ENCODE measurements at regions not wholly inside any gene's neighbourhood (a gene's known extent, or its start where the extent isn't known, plus 50 kb on each side); places are given as distances from the start of the nearest gene placed in this dataset.
"Not testable (repeated sequence)": the region's sequence is repeated elsewhere in the genome, so short reads cannot be mapped to it uniquely, and the experiment has no call there.

DNA sequence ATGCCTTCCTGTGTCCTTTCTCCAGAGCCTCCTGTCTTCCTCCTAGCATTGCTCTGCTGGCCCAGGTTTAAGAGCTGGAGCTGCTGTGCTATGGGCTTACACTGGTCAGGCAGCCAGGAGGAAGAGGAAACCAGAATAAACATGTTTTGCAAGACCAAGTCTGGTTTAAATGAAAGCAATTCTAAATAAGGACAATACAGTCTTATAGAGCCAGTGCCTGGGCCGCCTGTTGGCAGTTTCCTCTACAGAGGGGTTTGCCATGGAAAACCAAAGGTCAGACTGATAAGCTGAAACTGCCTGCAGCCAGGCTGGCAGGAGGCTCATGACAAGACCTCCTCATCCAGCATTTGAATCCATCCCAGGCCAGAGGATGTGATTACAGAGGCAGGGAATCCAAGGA lies 92.9 kb upstream of the FGGY start:
- peak; percentile 42 for DNase-seq (ENCODE audit: low spot score)

DNA sequence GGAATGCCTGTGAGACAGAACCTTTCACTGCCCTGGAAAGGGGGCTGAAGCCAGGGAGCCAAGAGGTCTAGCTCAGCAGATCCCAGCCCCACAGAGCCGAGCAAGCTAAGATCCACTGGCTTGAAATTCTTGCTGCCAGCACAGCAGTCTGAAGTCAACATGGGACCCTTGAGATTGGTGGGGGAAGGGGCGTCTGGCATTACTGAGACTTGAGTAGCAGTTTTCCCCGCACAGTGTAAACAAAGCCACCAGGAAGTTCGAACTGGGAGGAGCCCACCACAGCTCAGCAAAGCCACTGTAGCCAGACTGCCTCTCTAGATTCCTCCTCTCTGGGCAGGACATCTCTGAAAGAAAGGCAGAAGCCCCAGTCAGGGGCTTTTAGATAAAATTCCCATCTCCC lies 90.3 kb upstream of the FGGY start:
- not testable (repeated sequence) for DNase-seq (ENCODE audit: low spot score)

DNA sequence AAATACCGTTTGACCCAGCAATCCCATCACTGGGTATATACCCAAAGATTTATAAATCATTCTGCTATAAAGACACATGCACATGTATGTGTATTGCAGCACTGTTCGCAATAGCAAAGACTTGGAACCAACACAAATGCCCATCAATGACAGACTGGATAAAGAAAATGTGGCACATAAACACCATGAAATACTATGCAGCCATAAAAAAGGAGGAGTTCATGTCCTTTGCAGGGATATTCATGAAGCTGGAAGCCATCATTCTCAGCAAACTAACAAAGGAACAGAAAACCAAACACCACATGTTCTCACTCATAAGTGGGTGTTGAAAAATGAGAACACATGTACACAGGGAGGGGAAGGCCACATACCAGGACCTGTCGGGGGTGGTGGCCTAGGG lies 86.5 kb upstream of the FGGY start:
- DNase-seq (ENCODE audit: low spot score): not testable (repeated sequence)

DNA sequence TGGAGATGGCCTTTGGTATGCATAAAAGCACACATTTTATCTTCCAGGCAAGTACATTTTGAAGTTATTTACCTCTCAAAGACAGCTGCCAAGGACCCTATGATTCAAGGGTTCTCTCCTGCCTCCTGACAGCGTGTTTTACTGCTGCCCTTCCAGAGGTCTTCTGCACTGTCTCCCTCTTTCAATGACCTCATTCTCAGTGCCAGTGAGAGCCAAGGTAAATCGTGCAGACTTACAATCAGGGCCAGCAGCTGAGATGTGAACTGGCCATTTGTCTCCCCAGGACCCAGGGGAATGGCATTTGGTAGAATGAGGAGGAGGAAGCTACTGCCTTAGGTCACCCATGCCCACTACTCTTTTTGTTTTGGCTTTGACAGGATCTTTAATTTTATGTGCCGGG lies 84.2 kb upstream of the FGGY start:
- no peak for DNase-seq (ENCODE audit: low spot score)

DNA sequence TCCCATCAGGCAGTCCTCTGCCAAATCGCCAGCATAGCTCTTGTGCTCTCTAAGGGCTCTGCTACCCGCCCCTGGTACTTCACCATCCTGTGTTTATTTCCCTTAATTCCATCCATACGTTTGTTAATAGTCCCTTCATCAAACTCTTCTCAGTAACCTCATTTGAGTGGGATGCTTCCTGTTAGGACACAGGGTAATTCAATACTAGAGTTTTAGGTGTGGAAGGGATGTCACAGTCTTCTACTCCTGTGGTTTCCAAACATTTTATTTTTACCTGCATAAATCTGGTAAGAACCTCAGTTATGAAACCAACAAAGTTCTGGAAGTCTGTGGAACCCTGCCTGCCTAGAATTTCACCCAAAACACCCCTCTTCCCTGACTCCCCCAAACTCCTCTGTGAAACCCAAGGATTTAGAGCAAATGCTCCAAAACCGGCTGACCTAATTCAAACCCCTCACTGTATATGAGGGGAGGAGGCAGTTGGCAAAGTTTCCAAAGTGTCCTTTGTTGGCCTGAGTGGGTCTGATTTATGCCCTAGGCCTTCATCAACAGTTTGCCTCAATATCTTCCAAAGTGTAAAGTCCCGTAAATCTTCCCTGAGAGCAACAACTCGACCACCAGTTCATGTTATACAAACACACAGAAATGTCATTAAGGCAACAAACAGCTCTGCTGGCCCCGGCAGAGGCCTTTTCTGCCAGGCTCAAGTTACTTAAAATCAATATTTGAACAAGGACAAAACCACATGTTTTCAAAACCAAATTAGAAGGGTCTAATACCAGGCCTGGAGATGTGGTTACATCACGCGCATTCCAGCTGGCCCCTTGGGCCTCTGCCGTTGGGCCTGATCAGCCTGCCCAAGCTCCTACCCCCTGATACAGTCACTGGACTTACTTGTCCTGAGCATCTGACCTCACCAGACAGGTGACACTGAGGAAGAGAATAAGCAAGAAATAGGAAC lies 82.4 kb upstream of the FGGY start:
- no peak for DNase-seq (ENCODE audit: low spot score)

DNA sequence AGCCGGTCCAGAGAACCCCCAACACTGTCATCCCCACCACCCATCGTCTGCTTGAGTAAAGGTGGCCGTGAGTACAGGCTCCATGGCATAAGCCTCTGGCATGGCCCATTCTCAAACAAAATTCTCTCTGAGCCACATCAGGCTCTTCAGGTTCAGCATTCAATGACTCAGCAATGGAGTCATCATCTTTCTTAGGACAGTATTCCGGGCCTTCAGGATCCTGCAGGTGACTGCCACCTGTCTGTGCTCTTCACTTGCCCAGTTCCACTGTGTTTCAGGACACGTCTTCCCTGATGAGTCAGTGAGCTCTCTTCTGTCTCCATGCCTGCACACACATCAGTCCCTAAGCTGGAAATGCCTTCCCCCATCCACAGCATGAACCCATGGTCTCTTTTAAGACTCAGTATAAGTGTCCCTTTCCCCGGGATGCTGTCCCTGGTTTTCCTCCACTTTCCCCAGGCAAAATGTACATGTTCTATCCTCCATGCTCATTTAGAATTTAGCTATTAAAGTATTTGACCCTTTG lies 81.1 kb upstream of the FGGY start:
- DNase-seq (ENCODE audit: low spot score): no peak

DNA sequence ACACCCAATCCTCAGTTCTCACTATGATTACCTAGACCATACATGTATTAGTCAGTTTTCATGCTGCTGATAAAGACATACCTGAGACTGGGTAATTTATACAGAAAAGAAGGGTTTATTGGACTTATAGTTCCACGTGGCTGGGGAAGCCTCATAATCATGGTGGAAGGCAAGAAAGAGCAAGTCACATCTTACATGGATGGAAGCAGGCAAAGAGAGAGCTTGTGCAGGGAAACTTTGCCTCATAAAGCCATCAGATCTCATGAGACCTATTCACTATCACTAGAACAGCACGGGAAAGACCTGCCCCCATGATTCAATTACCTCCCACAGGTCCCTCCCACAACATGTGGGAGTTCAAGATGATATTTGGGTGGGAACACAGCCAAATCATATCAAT lies 79.5 kb upstream of the FGGY start:
- DNase-seq (ENCODE audit: low spot score): not testable (repeated sequence)

DNA sequence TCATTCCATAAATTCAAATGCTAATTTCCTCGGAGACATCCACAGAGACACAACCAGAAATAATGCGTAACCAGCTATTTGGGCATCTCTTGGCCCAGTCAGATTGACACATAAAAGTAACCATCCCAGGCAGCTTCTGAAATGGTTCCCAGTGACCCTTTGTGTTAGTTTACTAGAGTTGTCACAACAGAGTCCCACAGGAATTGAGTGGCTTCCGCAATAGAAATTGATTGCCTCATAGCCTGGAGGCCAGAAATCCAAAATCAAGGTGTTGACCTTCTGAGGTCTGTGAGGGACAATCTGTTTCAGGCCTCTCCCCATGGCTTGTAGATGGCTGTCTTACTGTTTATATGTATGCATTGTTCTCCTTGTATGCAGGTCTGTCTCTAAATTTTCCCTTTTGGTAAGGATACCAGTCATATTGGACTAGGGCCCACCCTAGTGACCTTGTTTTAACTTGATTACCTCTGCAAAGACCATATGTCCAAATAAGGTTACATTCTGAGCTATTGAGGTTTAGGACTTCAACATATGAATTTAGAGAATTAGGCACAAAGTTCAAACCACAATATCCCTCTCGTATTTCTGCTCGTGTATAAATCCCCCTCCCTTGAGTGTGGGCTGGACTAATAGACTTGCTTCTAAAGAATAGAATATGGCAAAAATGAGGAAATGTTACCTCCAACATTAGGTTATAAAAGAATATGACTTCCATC lies 78.2 kb upstream of the FGGY start:
- DNase-seq (ENCODE audit: low spot score): no peak

DNA sequence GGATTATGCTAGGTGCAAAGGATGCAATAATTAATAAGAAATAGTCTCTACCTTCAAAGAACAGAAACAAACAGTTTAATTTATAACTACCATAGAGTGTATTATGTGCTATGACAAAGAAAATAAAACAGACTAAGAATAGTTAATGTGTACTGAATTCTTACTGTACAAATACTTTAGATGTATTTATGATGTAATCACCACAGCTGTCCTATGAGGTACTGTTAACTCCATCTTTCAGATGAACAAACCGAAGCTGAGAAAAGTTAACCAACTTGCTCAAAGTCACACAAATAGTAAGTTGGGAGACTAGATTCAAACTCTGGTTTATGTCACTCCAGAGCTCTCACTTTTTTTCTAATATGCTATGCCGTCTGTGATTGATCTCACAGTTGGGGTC lies 77.0 kb upstream of the FGGY start:
- DNase-seq (ENCODE audit: low spot score): no peak

DNA sequence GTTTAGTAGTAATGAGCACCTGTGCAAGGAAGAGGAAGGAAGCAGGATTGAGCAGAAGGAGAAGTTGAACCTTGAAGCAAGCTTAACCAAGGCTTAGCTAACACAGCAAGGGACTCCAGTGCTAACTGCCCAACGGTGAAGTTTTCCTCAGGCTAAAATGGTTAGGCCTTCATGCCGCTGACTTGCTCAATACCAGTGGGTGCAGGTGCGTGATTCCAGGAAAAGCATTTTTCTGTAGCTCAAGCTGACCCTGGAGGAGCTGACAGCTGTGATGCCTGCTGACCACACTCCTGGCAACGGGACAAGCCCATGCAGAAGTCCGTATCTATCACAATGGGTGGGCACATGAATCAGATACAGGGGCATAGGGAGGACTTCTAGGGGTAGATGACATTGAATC lies 76.5 kb upstream of the FGGY start:
- no peak for DNase-seq (ENCODE audit: low spot score)

DNA sequence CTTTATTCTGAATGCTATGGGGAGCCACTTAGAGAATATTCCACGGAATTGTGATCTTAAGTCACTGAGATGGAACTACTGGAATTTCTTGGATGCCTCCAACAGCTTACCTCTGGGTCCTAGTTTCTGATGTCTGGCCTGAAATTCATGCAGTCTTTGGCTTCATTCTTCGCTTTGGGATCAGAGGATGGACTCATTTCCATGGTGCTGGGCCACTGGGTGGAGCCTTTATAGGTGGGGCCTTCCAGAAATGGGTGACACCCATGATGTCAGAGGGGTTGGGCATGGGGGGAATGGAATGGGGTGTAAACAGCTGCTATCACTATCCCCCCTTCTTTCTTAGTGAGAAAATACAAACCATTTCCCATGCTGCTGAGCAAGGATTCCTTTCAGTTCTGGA lies 73.7 kb upstream of the FGGY start:
- DNase-seq (ENCODE audit: low spot score): no peak

DNA sequence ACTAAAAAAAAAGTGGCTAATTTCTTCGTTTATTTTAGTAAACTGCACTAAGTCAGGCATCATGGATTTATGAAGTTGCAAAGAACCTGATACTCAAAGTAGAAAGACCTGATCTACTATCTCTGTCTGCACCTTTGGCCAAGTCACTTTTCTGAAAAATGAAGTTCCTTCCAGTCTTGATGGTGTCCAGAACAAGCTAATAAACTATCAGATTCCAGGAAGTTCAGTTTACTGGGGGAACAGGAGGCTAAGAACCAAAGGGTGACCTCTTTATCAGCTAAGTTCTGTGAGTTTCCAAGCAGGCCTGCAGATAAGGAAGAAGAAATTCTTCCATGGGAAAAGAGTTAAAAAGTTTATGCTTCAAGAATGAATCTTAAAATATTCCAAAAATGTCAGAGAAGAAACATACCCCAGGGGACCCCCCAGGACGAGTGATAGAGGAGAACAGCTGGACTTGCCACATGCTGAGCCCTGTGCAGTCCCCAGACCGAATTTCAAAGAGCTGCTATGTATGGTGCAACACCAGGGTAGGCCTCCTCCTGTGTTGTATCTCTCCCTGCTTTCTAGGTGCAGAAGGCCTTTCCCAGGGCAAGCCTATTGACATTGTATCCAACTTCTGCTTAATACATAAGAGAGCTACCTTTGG lies 72.8 kb upstream of the FGGY start:
- peak; percentile 67 for DNase-seq (ENCODE audit: low spot score)

DNA sequence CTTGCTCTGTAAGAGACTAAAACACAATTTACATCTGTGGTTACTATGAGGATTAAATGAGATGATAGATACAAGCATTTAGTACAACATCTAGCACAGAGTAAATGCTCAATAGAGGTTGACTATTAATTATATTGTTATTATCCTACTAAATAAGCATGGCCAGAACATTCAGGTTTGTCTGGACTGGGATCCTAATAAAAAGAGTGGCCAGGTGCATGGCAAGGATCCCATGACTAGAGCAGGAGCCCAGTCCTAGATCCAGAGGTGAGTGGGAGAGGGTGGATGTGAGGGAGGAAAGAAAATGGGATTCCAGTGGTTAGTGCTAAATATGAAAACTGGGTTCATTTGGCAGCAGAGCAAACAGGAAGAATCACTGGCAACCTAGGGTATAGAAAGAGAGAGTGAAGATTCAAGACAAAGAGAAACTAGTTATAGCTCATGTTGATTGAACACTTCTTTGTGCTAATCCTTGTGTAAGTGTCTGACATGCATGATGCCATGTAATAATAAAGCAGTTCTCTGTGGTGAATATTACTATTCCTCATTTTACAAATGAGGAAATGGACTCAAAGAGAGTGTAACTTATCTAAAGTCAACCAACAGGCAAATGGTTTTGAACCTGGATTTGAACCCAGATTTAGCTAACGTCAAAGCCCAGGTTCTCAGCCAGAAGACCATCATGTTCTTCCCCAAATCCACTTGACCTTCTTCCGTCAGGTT lies 71.1 kb upstream of the FGGY start:
- no peak for DNase-seq (ENCODE audit: low spot score)

DNA sequence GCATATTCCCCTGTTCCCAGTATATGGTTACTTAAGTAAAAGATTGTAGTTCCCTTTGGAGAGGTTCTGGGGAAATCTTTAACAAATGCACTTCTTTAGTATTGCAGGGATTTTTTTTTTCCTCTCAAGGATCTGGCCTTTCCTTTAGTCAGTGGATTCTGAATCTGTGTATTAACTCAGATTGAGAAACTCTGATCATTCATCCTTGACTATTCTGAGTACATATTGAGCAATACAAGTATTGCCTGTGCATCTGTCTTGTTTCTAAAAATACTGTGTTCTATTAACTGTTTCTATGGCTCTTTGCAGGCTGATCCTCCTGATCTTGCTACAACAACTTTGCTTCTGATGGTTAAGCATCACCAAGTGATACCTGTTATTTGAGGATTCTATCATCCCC lies 67.8 kb upstream of the FGGY start:
- DNase-seq (ENCODE audit: low spot score): peak; percentile 82

DNA sequence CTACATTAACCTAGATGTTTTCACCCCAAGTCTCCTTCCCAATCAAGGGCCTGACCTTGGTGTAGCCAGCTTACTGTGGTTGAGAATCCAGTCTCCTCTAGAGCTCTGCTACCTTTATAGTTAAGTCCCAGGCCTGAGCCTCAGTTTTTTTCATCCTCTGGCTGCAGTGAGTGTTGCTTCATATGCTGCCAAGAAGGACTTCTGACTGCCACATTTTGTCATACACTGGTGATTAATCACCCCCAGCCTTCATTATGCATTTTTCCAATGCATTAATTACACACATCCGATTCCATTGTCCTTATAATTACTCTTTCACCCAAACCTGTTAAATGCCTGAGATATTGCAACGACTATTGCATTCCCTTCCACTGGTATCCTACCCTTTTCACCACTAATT lies 66.3 kb upstream of the FGGY start:
- peak; percentile 45 for DNase-seq (ENCODE audit: low spot score)

DNA sequence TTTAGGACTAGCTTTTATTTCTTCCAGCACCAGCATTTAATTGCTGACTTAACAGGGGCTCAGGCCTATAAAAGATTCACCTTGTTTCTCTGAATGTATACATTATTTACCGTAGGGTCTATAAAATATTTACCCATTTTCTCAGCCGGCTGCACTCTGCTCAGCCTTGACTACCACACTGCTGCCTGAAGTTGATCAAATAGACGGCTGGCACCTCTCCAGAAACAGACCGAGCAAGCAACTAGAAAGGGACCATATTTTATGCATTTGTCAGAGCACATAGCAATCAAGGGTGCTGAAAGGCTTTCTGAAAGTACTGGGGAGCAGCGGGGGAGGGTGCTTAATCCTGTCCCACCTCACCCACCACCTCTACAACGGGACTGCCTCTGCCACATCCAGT lies 64.7 kb upstream of the FGGY start:
- DNase-seq (ENCODE audit: low spot score): peak; percentile 38

DNA sequence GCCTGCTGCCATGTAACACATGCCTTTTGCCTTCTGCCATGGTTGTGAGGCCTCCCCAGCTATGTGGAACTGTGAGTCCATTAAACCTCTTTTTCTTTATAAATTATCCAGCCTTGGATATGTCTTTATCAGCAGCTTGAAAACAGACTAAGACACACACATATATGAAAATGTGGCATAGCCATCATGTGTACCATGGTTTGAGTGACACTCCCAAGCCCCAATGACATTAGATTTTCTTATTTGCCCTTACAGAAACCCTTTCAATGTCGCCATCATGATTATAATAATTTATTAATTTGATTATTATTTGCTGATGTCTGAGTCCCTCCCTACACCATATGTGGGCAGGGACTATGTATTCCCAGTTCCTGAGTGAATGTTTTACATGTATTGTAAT lies 63.5 kb upstream of the FGGY start:
- DNase-seq (ENCODE audit: low spot score): no peak

DNA sequence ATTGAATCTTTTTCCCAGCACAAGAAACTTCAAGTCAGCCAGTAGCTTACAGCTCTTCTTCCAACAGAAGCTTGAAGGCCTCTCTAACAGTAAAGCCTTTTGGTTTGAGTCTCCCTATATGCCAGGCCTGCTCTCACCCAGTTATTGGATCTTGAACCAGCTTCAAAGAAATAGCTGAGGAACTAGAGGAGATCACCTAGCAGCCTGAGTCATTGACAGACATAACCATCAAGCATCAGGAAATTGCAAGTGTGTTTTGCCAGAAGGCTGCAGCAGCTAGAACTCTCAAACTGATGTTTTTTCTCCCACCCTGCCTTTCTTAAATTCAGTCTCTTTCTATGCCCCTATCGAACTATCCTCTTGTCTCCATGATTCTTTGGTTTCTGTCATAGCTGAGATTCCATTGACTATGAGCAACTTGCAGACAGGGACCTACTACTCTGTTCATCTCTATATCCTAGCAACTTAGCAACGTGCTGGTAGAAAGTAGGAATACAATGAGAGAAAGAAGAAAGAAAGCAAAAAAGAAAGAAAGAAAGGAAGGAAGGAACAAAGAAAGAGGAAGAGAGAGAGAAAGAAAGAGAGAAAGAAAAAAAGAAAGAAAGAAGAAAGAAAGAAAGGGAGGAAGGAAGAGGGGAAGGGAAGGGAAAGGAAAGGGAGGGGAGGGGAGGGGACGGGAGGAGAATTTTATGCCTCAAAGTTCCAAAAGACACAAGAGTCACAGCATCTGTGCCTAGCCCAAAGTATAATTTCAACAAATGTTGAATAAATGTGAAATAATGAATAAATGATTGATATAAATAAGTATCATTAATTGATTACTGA lies 60.0 kb upstream of the FGGY start:
- no peak for DNase-seq (ENCODE audit: low spot score)

DNA sequence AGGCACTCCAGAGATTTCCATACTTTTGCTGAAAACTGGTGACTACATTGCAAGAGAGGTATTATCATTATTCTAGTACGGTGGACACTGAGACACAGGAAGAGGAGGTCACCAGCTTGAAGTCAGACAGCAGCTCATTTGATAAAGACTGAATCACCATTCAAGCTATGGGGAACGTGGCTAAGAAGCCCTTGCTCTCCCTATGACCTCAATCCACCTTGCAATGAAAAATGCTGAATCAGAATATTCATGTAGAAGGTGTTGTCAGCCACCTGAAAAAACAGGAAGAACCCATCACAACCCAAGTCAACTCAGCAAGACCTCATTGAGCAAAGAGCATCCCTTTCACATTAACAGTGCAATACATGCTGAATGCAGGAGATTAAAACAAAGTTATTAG lies 59.0 kb upstream of the FGGY start:
- no peak for DNase-seq (ENCODE audit: low spot score)

DNA sequence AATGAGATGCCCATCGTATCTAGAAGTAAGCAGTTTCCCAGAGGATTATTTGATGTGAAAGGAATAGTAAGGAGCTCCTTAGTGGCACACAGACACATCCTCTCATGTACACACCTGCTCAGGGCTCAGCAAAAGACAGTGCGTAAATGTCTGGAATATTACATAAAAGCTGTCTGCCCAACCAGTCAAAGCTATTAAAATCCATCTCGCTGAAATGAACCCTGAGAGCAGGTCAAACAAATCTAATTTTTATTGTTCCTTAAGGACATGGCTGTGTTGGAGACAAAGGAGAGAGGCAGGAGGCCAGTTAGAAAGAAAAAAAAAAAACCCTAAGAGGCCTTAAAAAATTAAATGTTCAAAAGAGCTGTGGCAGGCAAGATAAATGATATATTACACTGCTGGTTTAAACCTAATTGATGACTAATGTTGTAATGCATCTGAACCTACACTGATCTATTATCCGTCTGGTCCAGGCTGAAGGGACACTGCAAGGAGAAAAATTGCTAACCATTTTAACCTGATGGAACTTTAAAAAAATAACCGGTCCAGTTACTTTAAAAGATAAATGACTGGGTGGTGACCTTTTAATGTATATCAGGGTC lies 58.5 kb upstream of the FGGY start:
- DNase-seq (ENCODE audit: low spot score): no peak

Data from umbilical cord (tissue), 1 donor.